Neural progenitor cell (in vitro differentiated cells): ENCODE measurements at regions not wholly inside any gene's neighbourhood (a gene's known extent, or its start where the extent isn't known, plus 50 kb on each side); places are given as distances from the start of the nearest gene placed in this dataset.

Experiments
- DNase-seq: peaks from one replicate; pipeline ENCODE4 v3.0.0-alpha.2; 2016; ENCODE audit warnings: low spot score
- H2AFZ ChIP-seq: fragments of 200-600 bp; sonication (generic); replicated peaks from 2 replicates; pipeline ENCODE4 v1.6.1; 2016; ENCODE audit warnings: antibody characterized with exemption
- H3F3A ChIP-seq: fragments of 200-600 bp; sonication (generic); 2 replicates; pipeline ENCODE4 v1.6.1; 2016; ENCODE audit warnings: antibody characterized with exemption, low read depth
- H3K27ac ChIP-seq: fragments of 200-600 bp; sonication (generic); 2 replicates; pipeline ENCODE4 v1.5.1; 2016; ENCODE audit warnings: mild to moderate bottlenecking
- H3K27me3 ChIP-seq: fragments of 200-600 bp; sonication (generic); 2 replicates; pipeline ENCODE4 v1.6.1; 2016; ENCODE audit warnings: mild to moderate bottlenecking, moderate library complexity
- H3K36me3 ChIP-seq: fragments of 200-600 bp; sonication (generic); 2 replicates; pipeline ENCODE4 v1.5.1; 2016
- H3K4me1 ChIP-seq: fragments of 200-600 bp; sonication (generic); 2 replicates; pipeline ENCODE4 v1.6.1; 2016; ENCODE audit warnings: mixed run types
- H3K4me2 ChIP-seq: fragments of 200-600 bp; sonication (generic); 2 replicates; pipeline ENCODE4 v1.6.1; 2016
- H3K4me3 ChIP-seq: fragments of 200-600 bp; sonication (generic); 2 replicates; pipeline ENCODE4 v1.5.1; 2016
- H3K79me2 ChIP-seq: fragments of 200-600 bp; sonication (generic); 2 replicates; pipeline ENCODE4 v1.6.1; 2016; ENCODE audit warnings: low read depth
- H3K9ac ChIP-seq: fragments of 200-600 bp; sonication (generic); 2 replicates; pipeline ENCODE4 v1.6.1; 2016
- H3K9me3 ChIP-seq: fragments of 200-600 bp; sonication (generic); 2 replicates; pipeline ENCODE4 v1.5.1; 2016; ENCODE audit warnings: low read depth
- H4K20me1 ChIP-seq: fragments of 200-600 bp; sonication (generic); 2 replicates; pipeline ENCODE4 v1.6.1; 2016; ENCODE audit warnings: low read depth
- H3K27ac Mint-ChIP-seq: 3 replicates; pipeline ENCODE4 v1.8.0; 2021; ENCODE audit warnings: mixed read lengths
- H3K27me3 Mint-ChIP-seq: 2 replicates; pipeline ENCODE4 v1.8.0; 2022; ENCODE audit warnings: low read depth, mild to moderate bottlenecking, inconsistent platforms, moderate library complexity, mixed read lengths; ENCODE audit not compliant: insufficient read depth
- H3K36me3 Mint-ChIP-seq: 3 replicates; pipeline ENCODE4 v1.8.0; 2021; ENCODE audit warnings: mixed read lengths
- H3K4me1 Mint-ChIP-seq: 3 replicates; pipeline ENCODE4 v1.8.0; 2021; ENCODE audit warnings: mixed read lengths
- H3K4me3 Mint-ChIP-seq: 3 replicates; pipeline ENCODE4 v1.8.0; 2021; ENCODE audit warnings: mild to moderate bottlenecking, moderate library complexity, mixed read lengths
- H3K9me3 Mint-ChIP-seq: 3 replicates; pipeline ENCODE4 v1.8.0; 2020; ENCODE audit warnings: mixed read lengths
- EZH2 ChIP-seq: fragments of 200-600 bp; sonication (generic); IDR thresholded peaks from 2 replicates; pipeline ENCODE4 v1.6.1; 2017; ENCODE audit warnings: antibody characterized with exemption, mild to moderate bottlenecking, moderate library complexity
- EZH2phosphoT487 ChIP-seq: fragments of 200-600 bp; sonication (generic); IDR thresholded peaks from 2 replicates; pipeline ENCODE4 v1.6.1; 2017; ENCODE audit warnings: antibody characterized with exemption
- TF ChIP-seq, protein P1 (sequence below): fragments of 200-600 bp; sonication (generic); IDR thresholded peaks from 2 replicates; pipeline ENCODE4 v1.5.1; 2017; ENCODE audit warnings: antibody characterized with exemption, mild to moderate bottlenecking

GRCh38 chr17:33888455-33888854 is 366.6 kb upstream of the CCL2 start:
- no peak for TF ChIP-seq EZH2phosphoT487
- no peak for TF ChIP-seq EZH2
- TF ChIP-seq, protein P1, sequence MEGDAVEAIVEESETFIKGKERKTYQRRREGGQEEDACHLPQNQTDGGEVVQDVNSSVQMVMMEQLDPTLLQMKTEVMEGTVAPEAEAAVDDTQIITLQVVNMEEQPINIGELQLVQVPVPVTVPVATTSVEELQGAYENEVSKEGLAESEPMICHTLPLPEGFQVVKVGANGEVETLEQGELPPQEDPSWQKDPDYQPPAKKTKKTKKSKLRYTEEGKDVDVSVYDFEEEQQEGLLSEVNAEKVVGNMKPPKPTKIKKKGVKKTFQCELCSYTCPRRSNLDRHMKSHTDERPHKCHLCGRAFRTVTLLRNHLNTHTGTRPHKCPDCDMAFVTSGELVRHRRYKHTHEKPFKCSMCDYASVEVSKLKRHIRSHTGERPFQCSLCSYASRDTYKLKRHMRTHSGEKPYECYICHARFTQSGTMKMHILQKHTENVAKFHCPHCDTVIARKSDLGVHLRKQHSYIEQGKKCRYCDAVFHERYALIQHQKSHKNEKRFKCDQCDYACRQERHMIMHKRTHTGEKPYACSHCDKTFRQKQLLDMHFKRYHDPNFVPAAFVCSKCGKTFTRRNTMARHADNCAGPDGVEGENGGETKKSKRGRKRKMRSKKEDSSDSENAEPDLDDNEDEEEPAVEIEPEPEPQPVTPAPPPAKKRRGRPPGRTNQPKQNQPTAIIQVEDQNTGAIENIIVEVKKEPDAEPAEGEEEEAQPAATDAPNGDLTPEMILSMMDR: no peak
- H3K27ac ChIP-seq: no peak overlapping the region
- no peak overlapping the region for H3K4me3 Mint-ChIP-seq
- no peak overlapping the region for H3K27ac Mint-ChIP-seq
- no peaks in the 10 kb centered on the region for H3K9me3 ChIP-seq
- H4K20me1 ChIP-seq: no peaks in the 10 kb centered on the region
- H3K9me3 Mint-ChIP-seq: peaks cover 2% of the 10 kb centered on the region
- H3K4me2 ChIP-seq: no peak overlapping the region
- no peak overlapping the region for H2AFZ ChIP-seq
- H3K4me3 ChIP-seq: no peak overlapping the region
- H3K4me1 Mint-ChIP-seq: no peaks in the 10 kb centered on the region
- H3F3A ChIP-seq: no peaks in the 10 kb centered on the region
- H3K36me3 Mint-ChIP-seq: no peaks in the 10 kb centered on the region
- no peaks in the 10 kb centered on the region for H3K27me3 ChIP-seq
- H3K36me3 ChIP-seq: no peaks in the 10 kb centered on the region
- H3K79me2 ChIP-seq: no peaks in the 10 kb centered on the region
- no peaks in the 10 kb centered on the region for H3K4me1 ChIP-seq
- H3K9ac ChIP-seq: no peak overlapping the region
- H3K27me3 Mint-ChIP-seq: no peaks in the 10 kb centered on the region
- no peak for DNase-seq

GRCh38 chr17:33889040-33889439 is 366.0 kb upstream of the CCL2 start:
- no peak overlapping the region for H3K4me3 Mint-ChIP-seq
- H3K79me2 ChIP-seq: no peaks in the 10 kb centered on the region
- H2AFZ ChIP-seq: no peak overlapping the region
- no peaks in the 10 kb centered on the region for H3K36me3 Mint-ChIP-seq
- H3K27me3 Mint-ChIP-seq: no peaks in the 10 kb centered on the region
- no peak overlapping the region for H3K4me2 ChIP-seq
- no peaks in the 10 kb centered on the region for H3K4me1 ChIP-seq
- no peak overlapping the region for H3K27ac Mint-ChIP-seq
- TF ChIP-seq EZH2phosphoT487: no peak
- TF ChIP-seq EZH2: no peak
- TF ChIP-seq, protein P1: no peak
- no peak for DNase-seq
- H3K4me1 Mint-ChIP-seq: no peaks in the 10 kb centered on the region
- H4K20me1 ChIP-seq: no peaks in the 10 kb centered on the region
- H3K9me3 ChIP-seq: no peaks in the 10 kb centered on the region
- no peak overlapping the region for H3K9ac ChIP-seq
- H3K27ac ChIP-seq: no peak overlapping the region
- no peaks in the 10 kb centered on the region for H3K9me3 Mint-ChIP-seq
- no peaks in the 10 kb centered on the region for H3K27me3 ChIP-seq
- H3K36me3 ChIP-seq: no peaks in the 10 kb centered on the region
- no peak overlapping the region for H3K4me3 ChIP-seq
- no peaks in the 10 kb centered on the region for H3F3A ChIP-seq

GRCh38 chr17:33889766-33890165 is 365.3 kb upstream of the CCL2 start:
- H3K4me1 ChIP-seq: no peaks in the 10 kb centered on the region
- no peak overlapping the region for H3K27ac ChIP-seq
- no peaks in the 10 kb centered on the region for H3K79me2 ChIP-seq
- DNase-seq: no peak
- Mint-ChIP-seq H3K4me1 (no peaks in the 10 kb centered on the region), H3K9me3 (no peaks in the 10 kb centered on the region), H3K4me3 (no peak overlapping the region), H3K27me3 (no peaks in the 10 kb centered on the region), H3K27ac (no peak overlapping the region), H3K36me3 (no peaks in the 10 kb centered on the region)
- H3K9ac ChIP-seq: no peak overlapping the region
- H3K4me2 ChIP-seq: no peak overlapping the region
- H2AFZ ChIP-seq: no peak overlapping the region
- H3K36me3 ChIP-seq: no peaks in the 10 kb centered on the region
- H4K20me1 ChIP-seq: no peaks in the 10 kb centered on the region
- no peak overlapping the region for H3K4me3 ChIP-seq
- H3K27me3 ChIP-seq: no peaks in the 10 kb centered on the region
- no peaks in the 10 kb centered on the region for H3F3A ChIP-seq
- TF ChIP-seq, protein P1: no peak
- TF ChIP-seq EZH2 (no peak), EZH2phosphoT487 (no peak)
- H3K9me3 ChIP-seq: no peaks in the 10 kb centered on the region
